Small intestine (tissue), 7 donors: ENCODE measurements at regions not wholly inside any gene's neighbourhood (a gene's known extent, or its start where the extent isn't known, plus 50 kb on each side); places are given as distances from the start of the nearest gene placed in this dataset.

Experiments used
- DNase-seq, 2 donors: peaks; one replicate each; pipeline versions ENCODE4 v3.0.0 to v3.0.0-alpha.2; 2013
- FAIRE-seq: peaks from 2 replicates; lab custom pipeline; 2012; peaks lifted over from hg19 to GRCh38; lab: Jason Lieb, UNC
- H3K27ac ChIP-seq, 3 donors: one replicate each; pipeline ENCODE4 v1.5.1; 2013; ENCODE audit warnings: low read length in 2 of 3, mild to moderate bottlenecking in 2 of 3, control low read depth in 1 of 3, inconsistent platforms in 1 of 3, low read depth in 1 of 3, moderate library complexity in 1 of 3
- H3K27me3 ChIP-seq, 3 donors: one replicate each; pipeline ENCODE4 v1.6.1; 2013; ENCODE audit warnings: low read length in 3 of 3, inconsistent platforms in 1 of 3; ENCODE audit not compliant: control insufficient read depth in 3 of 3, insufficient read depth in 3 of 3
- H3K36me3 ChIP-seq, 3 donors: one replicate each; pipeline ENCODE4 v1.6.1; 2013; ENCODE audit warnings: low read length in 3 of 3, inconsistent platforms in 1 of 3, low read depth in 1 of 3, mild to moderate bottlenecking in 1 of 3, moderate library complexity in 1 of 3; ENCODE audit not compliant: control insufficient read depth in 3 of 3, insufficient read depth in 2 of 3
- H3K4me1 ChIP-seq, 3 donors: one replicate each; pipeline ENCODE4 v1.6.1; 2013; ENCODE audit warnings: low read length in 2 of 3, inconsistent platforms in 1 of 3, low read depth in 1 of 3, mild to moderate bottlenecking in 1 of 3, moderate library complexity in 1 of 3; ENCODE audit not compliant: control insufficient read depth in 3 of 3, insufficient read depth in 2 of 3
- H3K4me3 ChIP-seq, 3 donors: one replicate each; pipeline ENCODE4 v1.5.1; 2013; ENCODE audit warnings: low read length in 3 of 3, control low read depth in 1 of 3, inconsistent platforms in 1 of 3, low read depth in 1 of 3, mild to moderate bottlenecking in 1 of 3, moderate library complexity in 1 of 3
- H3K9me3 ChIP-seq, 2 donors: one replicate each; pipeline ENCODE4 v1.6.1; 2013; ENCODE audit warnings: low read depth in 1 of 2, low read length in 1 of 2; ENCODE audit not compliant: control insufficient read depth in 2 of 2, insufficient read depth in 1 of 2
- WGBS, 3 donors: extraction: QIAGEN DNeasy Blood & Tissue Kit; methylation state at CpG; one replicate each; pipeline ENCODE4 v1.1.7; 2013; 5-methylcytosine and 5-hydroxymethylcytosine counted together
- donor health status: healthy with polysubstance abuse.
- donor health status: control.
- donor health status: control.
- donor health status: Bipolar disorder and iron deficiency.
- donor health status: healthy.

GRCh38 chr2:71951083-71951468 lies 196.6 kb downstream of the CYP26B1 start:
- no peaks in the 10 kb centered on the region for H3K27me3 ChIP-seq
- DNase-seq (no peak), FAIRE-seq (no peak)
- no peaks in the 10 kb centered on the region for H3K9me3 ChIP-seq
- no peaks in the 10 kb centered on the region for H3K4me1 ChIP-seq
- no peaks in the 10 kb centered on the region for H3K36me3 ChIP-seq
- 72 to 88% (median 84%) methylated on average over 2 of the region's 2 CpGs for WGBS, 3 donors
- no peak overlapping the region for H3K4me3 ChIP-seq
- peak overlapping the region in 1 of 3 donors; percentile 11 for H3K27ac ChIP-seq

GRCh38 chr2:71950256-71951082 lies 197.2 kb downstream of the CYP26B1 start:
- no peak for DNase-seq

DNA sequence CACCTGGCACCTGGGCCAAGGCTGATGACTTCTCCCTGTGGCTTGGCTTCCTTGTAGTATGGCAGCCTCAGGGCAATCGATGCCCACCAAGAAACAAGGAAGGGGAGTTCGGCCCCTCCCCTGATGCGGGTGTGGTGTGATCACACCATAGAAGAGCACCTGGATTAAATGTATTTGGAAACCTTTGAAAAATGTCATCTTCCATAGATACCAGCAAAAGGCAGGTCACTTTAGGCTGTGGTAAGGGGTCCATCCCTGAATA lies 198.2 kb downstream of the CYP26B1 start:
- H3K4me1 ChIP-seq = no peaks in the 10 kb centered on the region
- WGBS, 3 donors = 91 to 93% (median 92%) methylated on average over 3 of the region's 3 CpGs

More at GRCh38 chr2:71950256-71951082, 197.2 kb downstream of the CYP26B1 start:
- H3K27me3 ChIP-seq = no peaks in the 10 kb centered on the region
- no peak for FAIRE-seq
- H3K27ac ChIP-seq = no peak overlapping the region
- H3K36me3 ChIP-seq = no peaks in the 10 kb centered on the region
- H3K9me3 ChIP-seq = no peaks in the 10 kb centered on the region
- 67 to 80% (median 69%) methylated on average over 4 of the region's 4 CpGs for WGBS, 3 donors
- H3K4me1 ChIP-seq = no peaks in the 10 kb centered on the region
- no peak overlapping the region for H3K4me3 ChIP-seq

DNA sequence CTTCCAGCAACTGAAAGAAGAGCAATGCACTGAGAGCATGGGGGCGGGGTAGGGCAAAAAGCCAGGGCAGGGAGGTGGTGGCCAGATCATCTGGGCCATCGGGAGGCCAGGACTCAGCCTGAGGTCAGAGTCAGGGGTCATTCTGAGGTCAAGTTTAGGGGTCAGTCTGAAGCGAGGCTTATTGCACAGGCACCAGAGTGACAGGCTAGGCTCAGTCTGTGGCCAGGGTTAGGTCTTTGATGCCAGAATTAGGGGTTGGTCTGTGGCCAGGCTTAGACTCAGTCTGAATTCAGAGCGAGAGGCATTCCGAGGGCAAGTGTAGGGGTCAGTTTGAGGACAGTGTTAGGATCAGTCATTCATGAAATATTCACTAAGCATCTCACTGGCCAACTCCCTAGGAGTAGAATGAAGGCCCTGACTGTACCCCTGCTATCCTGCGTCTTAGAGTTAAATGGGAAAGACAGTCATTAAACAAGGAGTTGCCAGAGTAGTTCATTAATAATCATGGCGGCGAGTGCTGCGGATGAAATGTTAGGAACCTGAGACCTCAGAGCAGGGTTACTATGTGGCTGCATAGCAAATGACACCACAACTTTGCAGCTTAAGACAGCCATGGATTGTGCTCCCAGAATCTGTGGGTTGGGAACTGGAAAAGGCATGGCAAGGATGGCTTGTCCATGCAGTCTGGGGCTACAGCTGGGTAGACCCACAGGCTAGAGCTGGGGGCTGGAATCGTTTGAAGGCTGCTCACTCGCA lies 198.7 kb downstream of the CYP26B1 start:
- WGBS, 3 donors = 77 to 82% (median 81%) methylated on average over 11 of the region's 11 CpGs
- no peaks in the 10 kb centered on the region for H3K36me3 ChIP-seq
- H3K4me3 ChIP-seq = no peak overlapping the region
- no peak overlapping the region for H3K27ac ChIP-seq
- H3K9me3 ChIP-seq = no peaks in the 10 kb centered on the region
- no peak for FAIRE-seq
- H3K27me3 ChIP-seq = no peaks in the 10 kb centered on the region
- no peaks in the 10 kb centered on the region for H3K4me1 ChIP-seq
- no peak for DNase-seq

More for the DNA sequence above, 198.2 kb downstream of the CYP26B1 start:
- Histone ChIP-seq H3K27ac (no peak overlapping the region), H3K9me3 (no peaks in the 10 kb centered on the region), H3K27me3 (no peaks in the 10 kb centered on the region), H3K4me3 (no peak overlapping the region), H3K36me3 (no peaks in the 10 kb centered on the region)
- DNase-seq (no peak), FAIRE-seq (no peak)

DNA sequence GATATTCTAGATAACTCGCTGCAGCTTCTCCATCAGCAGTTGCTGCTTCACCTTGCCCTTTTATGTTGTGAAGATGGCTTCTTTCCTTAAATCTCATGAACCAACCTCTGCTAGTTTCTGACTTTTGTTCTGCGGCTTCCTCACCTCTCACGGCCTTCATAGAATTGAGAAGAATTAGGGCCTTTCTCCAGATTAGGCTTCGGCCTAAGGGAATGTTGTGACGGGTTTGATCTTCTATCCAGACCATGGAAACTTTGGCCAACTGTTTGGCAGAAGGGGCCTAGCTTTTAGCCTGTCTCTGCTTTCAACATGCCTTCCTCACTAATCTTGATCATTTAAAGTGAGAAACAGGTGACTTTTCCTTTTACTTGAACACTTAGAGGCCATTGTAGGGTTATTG lies 199.9 kb downstream of the CYP26B1 start:
- no peak overlapping the region for H3K4me3 ChIP-seq
- DNase-seq = no peak
- FAIRE-seq = no peak
- H3K4me1 ChIP-seq = no peaks in the 10 kb centered on the region
- H3K27me3 ChIP-seq = no peaks in the 10 kb centered on the region
- 92 to 96% (median 95%) methylated on average over 5 of the region's 5 CpGs for WGBS, 3 donors
- H3K9me3 ChIP-seq = no peaks in the 10 kb centered on the region
- no peaks in the 10 kb centered on the region for H3K36me3 ChIP-seq
- no peak overlapping the region for H3K27ac ChIP-seq

DNA sequence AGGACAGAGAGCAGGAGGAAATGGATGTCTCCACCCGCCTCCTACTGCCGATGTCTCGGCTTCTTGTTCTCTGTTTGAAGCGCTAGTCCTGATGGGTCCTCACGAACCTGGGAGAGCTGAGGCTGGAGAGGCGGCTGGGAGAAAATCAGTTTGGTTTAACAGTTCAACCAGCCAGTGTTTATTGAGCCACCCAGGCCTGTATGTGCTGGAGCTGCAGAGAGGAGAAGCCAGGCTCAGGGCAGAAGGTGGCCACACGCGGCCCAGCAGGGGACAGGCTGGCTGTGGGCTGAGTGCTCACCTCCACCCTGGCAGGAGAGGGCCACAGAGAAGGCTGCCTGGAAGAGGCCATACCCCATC lies 202.1 kb downstream of the CYP26B1 start:
- H3K4me3 ChIP-seq = no peak overlapping the region
- peaks cover 0 to 3% (median 0%) of the 10 kb centered on the region in 3 donors for H3K4me1 ChIP-seq
- WGBS, 3 donors = 84 to 92% (median 88%) methylated on average over 8 of the region's 8 CpGs
- DNase-seq (no peak), FAIRE-seq (no peak)
- no peaks in the 10 kb centered on the region for H3K9me3 ChIP-seq
- H3K27ac ChIP-seq = no peak overlapping the region
- no peaks in the 10 kb centered on the region for H3K36me3 ChIP-seq
- no peaks in the 10 kb centered on the region for H3K27me3 ChIP-seq

DNA sequence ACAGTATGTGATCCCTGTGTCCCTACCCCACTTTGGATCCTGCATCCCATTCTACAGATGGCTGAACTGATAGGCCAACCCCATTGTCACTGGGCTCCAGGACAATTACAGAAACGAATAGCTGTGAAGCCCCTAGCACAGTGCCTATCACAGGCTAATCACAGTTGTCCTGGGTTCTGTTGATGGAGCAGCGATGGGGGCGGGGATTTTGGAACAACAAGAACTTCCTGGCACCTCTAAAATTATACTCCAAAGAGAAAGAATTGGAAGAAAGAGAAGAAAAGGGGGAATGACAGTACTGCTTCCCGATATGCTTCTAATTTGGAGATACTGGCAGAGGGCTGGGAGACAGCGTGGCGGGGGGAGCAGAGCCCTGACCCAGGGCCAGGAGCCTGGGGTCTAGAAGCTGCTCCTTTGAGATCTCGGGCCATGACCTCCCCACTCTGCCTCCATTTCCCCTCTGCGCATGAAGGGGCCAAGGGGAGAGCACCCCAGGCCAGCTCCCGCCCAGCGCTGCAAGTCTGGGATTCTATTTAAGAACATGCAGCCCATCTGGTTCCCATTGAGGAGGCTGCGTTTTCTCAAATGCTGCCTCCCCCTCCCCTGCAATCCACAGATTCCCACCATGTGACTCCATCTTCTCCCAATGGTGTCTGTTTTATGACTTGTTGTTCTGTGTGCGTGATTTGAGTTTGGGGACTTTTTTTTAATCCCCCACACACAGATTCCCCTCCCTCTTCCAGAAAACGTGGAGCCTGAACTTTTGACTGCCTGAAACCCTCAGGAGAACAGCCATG lies 202.7 kb downstream of the CYP26B1 start:
- Histone ChIP-seq H3K36me3 (no peaks in the 10 kb centered on the region), H3K4me3 (no peak overlapping the region), H3K27me3 (no peaks in the 10 kb centered on the region), H3K9me3 (no peaks in the 10 kb centered on the region), H3K27ac (no peak overlapping the region), H3K4me1 (peaks cover 0 to 3% (median 0%) of the 10 kb centered on the region in 3 donors)
- no peak for DNase-seq
- no peak for FAIRE-seq
- 79 to 88% (median 85%) methylated on average over 13 of the region's 13 CpGs for WGBS, 3 donors

DNA sequence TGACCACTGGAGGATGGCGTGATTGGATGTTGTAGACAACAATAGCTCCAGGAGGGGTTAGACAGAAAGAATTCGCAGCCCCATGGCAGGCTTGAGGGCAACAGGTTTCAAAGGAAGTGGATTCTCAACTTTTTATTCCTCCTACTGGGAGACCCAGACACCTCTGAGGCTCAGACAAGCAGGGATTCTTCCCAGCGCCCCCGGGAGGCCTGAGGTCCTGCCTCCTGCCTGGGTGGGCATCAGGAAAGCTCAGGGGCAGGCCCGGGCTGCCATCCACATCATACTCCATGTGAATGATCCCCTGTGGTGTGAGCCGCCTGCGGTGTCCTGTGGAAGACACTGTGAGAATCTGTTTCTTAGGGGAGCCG lies 203.5 kb downstream of the CYP26B1 start:
- Histone ChIP-seq H3K4me3 (no peak overlapping the region), H3K27me3 (no peaks in the 10 kb centered on the region), H3K36me3 (no peaks in the 10 kb centered on the region), H3K27ac (no peak overlapping the region), H3K9me3 (no peaks in the 10 kb centered on the region), H3K4me1 (peaks cover 0 to 3% (median 0%) of the 10 kb centered on the region in 3 donors)
- DNase-seq (no peak), FAIRE-seq (no peak)
- WGBS, 3 donors = 85 to 88% (median 87%) methylated on average over 8 of the region's 8 CpGs
